GM19438 (cell line): ENCODE measurements at regions not wholly inside any gene's neighbourhood (a gene's known extent, or its start where the extent isn't known, plus 50 kb on each side); places are given as distances from the start of the nearest gene placed in this dataset.
"Not testable (repeated sequence)": the region's sequence is repeated elsewhere in the genome, so short reads cannot be mapped to it uniquely, and the experiment has no call there.

ENCODE experiments used
- ATAC-seq: cut with Tn5 transposase; IDR thresholded peaks from one replicate; pipeline ENCODE4 v1.9.1; 2021; ENCODE audit warnings: low read depth; ENCODE audit not compliant: unreplicated experiment

GRCh38 chr5:152686931-152687330 is 281.9 kb upstream of the NMUR2 start:
- ATAC-seq: no peak

- no peak for ATAC-seq
Observed at GRCh38 chr5:152688561-152689249, 283.6 kb upstream of the NMUR2 start.

GRCh38 chr5:152689250-152689711 is 284.2 kb upstream of the NMUR2 start:
- ATAC-seq: no peak

- no peak for ATAC-seq
Observed at GRCh38 chr5:152694231-152694630, 289.2 kb upstream of the NMUR2 start.

GRCh38 chr5:152701305-152701949 is 296.3 kb upstream of the NMUR2 start:
- ATAC-seq: no peak

GRCh38 chr5:152704286-152704685 is 299.2 kb upstream of the NMUR2 start:
- ATAC-seq: no peak

GRCh38 chr5:152711801-152712388 is 306.8 kb upstream of the NMUR2 start:
- no peak for ATAC-seq

GRCh38 chr5:152717393-152717792 is 312.3 kb upstream of the NMUR2 start:
- no peak for ATAC-seq

- no peak for ATAC-seq
Observed at GRCh38 chr5:152723482-152723881, 318.4 kb upstream of the NMUR2 start.

- no peak for ATAC-seq
Observed at GRCh38 chr5:152730176-152730575, 325.1 kb upstream of the NMUR2 start.

- no peak for ATAC-seq
Observed at GRCh38 chr5:152736906-152737305, 331.8 kb upstream of the NMUR2 start.

- no peak for ATAC-seq
Observed at GRCh38 chr5:152739916-152740315, 334.8 kb upstream of the NMUR2 start.

- not testable (repeated sequence) for ATAC-seq
Observed at GRCh38 chr5:152741126-152741525, 336.0 kb upstream of the NMUR2 start.

- ATAC-seq: not testable (repeated sequence)
Observed at GRCh38 chr5:152787709-152788217, 382.7 kb upstream of the NMUR2 start.

- ATAC-seq: no peak
Observed at GRCh38 chr5:152801886-152802285, 396.8 kb upstream of the NMUR2 start.

GRCh38 chr5:152804179-152804578 is 399.1 kb upstream of the NMUR2 start:
- ATAC-seq: no peak

GRCh38 chr5:152811988-152812387 is 406.9 kb upstream of the NMUR2 start:
- no peak for ATAC-seq

GRCh38 chr5:152813526-152813925 is 408.4 kb upstream of the NMUR2 start:
- no peak for ATAC-seq

- ATAC-seq: no peak
Observed at GRCh38 chr5:152819891-152820290, 414.8 kb upstream of the NMUR2 start.

- ATAC-seq: no peak
Observed at GRCh38 chr5:152824316-152824715, 419.2 kb upstream of the NMUR2 start.

GRCh38 chr5:152838241-152838786 is 433.2 kb upstream of the NMUR2 start:
- no peak for ATAC-seq
